Bronchial epithelial cell (primary cell): ENCODE measurements at regions not wholly inside any gene's neighbourhood (a gene's known extent, or its start where the extent isn't known, plus 50 kb on each side); places are given as distances from the start of the nearest gene placed in this dataset.

Experiments
- DNase-seq: peaks from one replicate; pipeline ENCODE4 v3.0.0-alpha.2; 2010; ENCODE audit warnings: low read depth
- FAIRE-seq: peaks from 2 replicates; lab custom pipeline; 2011; peaks lifted over from hg19 to GRCh38; lab: Jason Lieb, UNC
- H3K27me3 ChIP-seq: 2 replicates; pipeline ENCODE4 v1.5.1; 2011; ENCODE audit warnings: low read length; ENCODE audit not compliant: control insufficient read depth, insufficient read depth
- H3K36me3 ChIP-seq: 2 replicates; pipeline ENCODE4 v1.5.1; 2011; ENCODE audit warnings: low read length; ENCODE audit not compliant: control insufficient read depth, insufficient read depth
- H3K4me3 ChIP-seq: 2 replicates; pipeline ENCODE4 v1.5.1; 2011; ENCODE audit warnings: mild to moderate bottlenecking, low read depth, low read length, control low read depth
- CTCF ChIP-seq: IDR thresholded peaks from 2 replicates; pipeline ENCODE4 v1.5.1; 2011; ENCODE audit warnings: mild to moderate bottlenecking, moderate library complexity, low read length, control low read depth, inconsistent platforms; ENCODE audit not compliant: insufficient read depth, severe bottlenecking

- no peak for DNase-seq
- TF ChIP-seq CTCF, result no peak
- no peak overlapping the region for H3K4me3 ChIP-seq
- no peaks in the 10 kb centered on the region for H3K27me3 ChIP-seq
- H3K36me3 ChIP-seq, result no peaks in the 10 kb centered on the region
- FAIRE-seq, result no peak
These were observed 217.9 kb upstream of the RAB6C start for GRCh38 chr2:129761569-129762021.

- no peak overlapping the region for H3K4me3 ChIP-seq
- no peaks in the 10 kb centered on the region for H3K27me3 ChIP-seq
- no peak for FAIRE-seq
- DNase-seq, result no peak
- TF ChIP-seq CTCF, result no peak
- no peaks in the 10 kb centered on the region for H3K36me3 ChIP-seq
These were observed 216.9 kb upstream of the RAB6C start for GRCh38 chr2:129762386-129763189.

GRCh38 chr2:129763190-129763846, 216.1 kb upstream of the RAB6C start:
- FAIRE-seq, result no peak
- Histone ChIP-seq H3K36me3 (no peaks in the 10 kb centered on the region), H3K27me3 (no peaks in the 10 kb centered on the region), H3K4me3 (no peak overlapping the region)
- TF ChIP-seq CTCF, result no peak
- no peak for DNase-seq

GRCh38 chr2:129763966-129764365, 215.5 kb upstream of the RAB6C start:
- H3K36me3 ChIP-seq, result no peaks in the 10 kb centered on the region
- DNase-seq (no peak), FAIRE-seq (no peak)
- no peak for TF ChIP-seq CTCF
- H3K4me3 ChIP-seq, result no peak overlapping the region
- no peaks in the 10 kb centered on the region for H3K27me3 ChIP-seq

GRCh38 chr2:129764376-129765325, 214.8 kb upstream of the RAB6C start:
- no peak overlapping the region for H3K4me3 ChIP-seq
- no peak for TF ChIP-seq CTCF
- no peaks in the 10 kb centered on the region for H3K36me3 ChIP-seq
- H3K27me3 ChIP-seq, result no peaks in the 10 kb centered on the region
- DNase-seq (no peak), FAIRE-seq (peak; percentile 7)
